K562 (cell line): ENCODE measurements at regions not wholly inside any gene's neighbourhood (a gene's known extent, or its start where the extent isn't known, plus 50 kb on each side); places are given as distances from the start of the nearest gene placed in this dataset.

Experiments used
- ATAC-seq: fragments of 200-7000 bp; cut with Tn5 transposase; 3 replicates; pipeline ENCODE4 v1.9.1; 2020; ENCODE audit warnings: moderate library complexity
- BruUV-seq: library from RNA; stranded (reverse); fragments of 400-500 nt; replicated peaks from 2 replicates; lab custom pipeline; 2021; lab: Mats Ljungman, UMichigan
- CTCF ChIA-PET: fragments of 300-600 bp; formaldehyde crosslinking; extraction: SDS; loops from one replicate; lab custom pipeline; 2021; ENCODE audit warnings: low intra/inter-chr PET ratio; lab: Yijun Ruan, JAX
- POLR2A ChIA-PET: fragments of 300-600, 350-650 bp; sonication (Branson Sonifier 250); formaldehyde crosslinking; extraction: SDS; loops from one replicate; lab custom pipeline; 2021; ENCODE audit warnings: antibody characterized with exemption, inconsistent platforms; lab: Yijun Ruan, JAX
- DNase-seq, 4 experiments: peaks; one replicate each; pipeline versions ENCODE4 v3.0.0 to v3.0.0-alpha.2; 2011 to 2018; ENCODE audit warnings: low spot score in 3 of 4, mixed read lengths in 3 of 4; ENCODE audit errors: extremely low read depth in 1 of 4
- FAIRE-seq: peaks from 2 replicates; lab custom pipeline; 2011; peaks lifted over from hg19 to GRCh38; lab: Jason Lieb, UNC
- H2AFZ ChIP-seq: 2 replicates; pipeline ENCODE4 v1.6.0; 2011; ENCODE audit warnings: low read depth, low read length, control low read depth, inconsistent platforms
- H3K27ac ChIP-seq: fragments of 200-600 bp; 3 replicates; pipeline ENCODE4 v1.8.0; 2011; ENCODE audit warnings: low read depth, mild to moderate bottlenecking, control low read depth, inconsistent platforms, low read length, moderate library complexity, mixed read lengths; ENCODE audit errors: extremely low read depth
- H3K27me3 ChIP-seq, 2 experiments: fragments of 300-600 bp in 1 of 2; 2 replicates in 1 of 2; 3 replicates in 1 of 2; pipeline versions ENCODE4 v1.6.0 to v1.8.0; 2011; ENCODE audit warnings: inconsistent platforms in 2 of 2, low read length in 2 of 2, mild to moderate bottlenecking in 1 of 2, mixed read lengths in 1 of 2, moderate library complexity in 1 of 2; ENCODE audit not compliant: control insufficient read depth in 2 of 2, insufficient read depth in 2 of 2
- H3K36me3 ChIP-seq: fragments of 300-600 bp; 3 replicates; pipeline ENCODE4 v1.8.0; 2011; ENCODE audit warnings: mild to moderate bottlenecking, low read length, inconsistent platforms; ENCODE audit not compliant: control insufficient read depth, insufficient read depth
- H3K4me1 ChIP-seq, 2 experiments: fragments of 200-600 bp in 1 of 2; replicated peaks in 1 of 2; 2 replicates in 1 of 2; 3 replicates in 1 of 2; pipeline versions ENCODE4 v1.5.1 to v1.8.0; 2011; ENCODE audit warnings: inconsistent platforms in 2 of 2, low read length in 2 of 2, mild to moderate bottlenecking in 1 of 2, mixed read lengths in 1 of 2, moderate library complexity in 1 of 2; ENCODE audit not compliant: control insufficient read depth in 2 of 2, insufficient read depth in 2 of 2
- H3K4me2 ChIP-seq: 2 replicates; pipeline ENCODE4 v1.6.1; 2011; ENCODE audit warnings: low read length, control low read depth, inconsistent platforms, mixed read lengths; ENCODE audit not compliant: insufficient read depth
- H3K4me3 ChIP-seq: fragments of 200-600 bp; sonication (generic), shearing (Covaris generic); 2 replicates; pipeline ENCODE4 v1.5.1; 2016; ENCODE audit warnings: control low read depth, inconsistent platforms
- H3K79me2 ChIP-seq: fragments of 200-600 bp; 3 replicates; pipeline ENCODE4 v1.8.0; 2011; ENCODE audit warnings: low read length, inconsistent platforms; ENCODE audit not compliant: control insufficient read depth, insufficient read depth
- H3K9ac ChIP-seq, 2 experiments: 2 replicates each; pipeline versions ENCODE4 v1.6.0 to v1.6.1; 2011; ENCODE audit warnings: low read depth in 2 of 2, low read length in 2 of 2, control low read depth in 1 of 2, inconsistent platforms in 1 of 2, mild to moderate bottlenecking in 1 of 2, mixed read lengths in 1 of 2; ENCODE audit not compliant: insufficient read depth in 1 of 2
- H3K9me1 ChIP-seq: one replicate; pipeline ENCODE4 v1.6.0; 2011; ENCODE audit warnings: inconsistent platforms, mild to moderate bottlenecking, low read length, moderate library complexity; ENCODE audit not compliant: control insufficient read depth, insufficient read depth
- H3K9me3 ChIP-seq: replicated peaks from 2 replicates; pipeline ENCODE4 v1.5.1; 2011; ENCODE audit warnings: low read depth, low read length, inconsistent platforms; ENCODE audit not compliant: control insufficient read depth, insufficient read depth
- H4K20me1 ChIP-seq: replicated peaks from 2 replicates; pipeline ENCODE4 v1.6.1; 2011; ENCODE audit warnings: low read length, inconsistent platforms, mixed read lengths; ENCODE audit not compliant: control insufficient read depth, insufficient read depth
- ELF1 ChIP-seq: fragments of 200-800 bp; sonication (Bioruptor generic); IDR thresholded peaks from 2 replicates; pipeline ENCODE4 v1.6.1; 2016; ENCODE audit warnings: missing genetic modification characterization, missing compliant biosample characterization
- ETS1 ChIP-seq: conservative IDR thresholded peaks from 2 replicates; pipeline ENCODE4 v1.6.1; 2011; ENCODE audit warnings: low read depth, mild to moderate bottlenecking, low read length; ENCODE audit not compliant: control insufficient read depth
- ETV1 ChIP-seq: fragments of 450-650 bp; conservative IDR thresholded peaks from 2 replicates; pipeline ENCODE4 v1.6.1; 2016; ENCODE audit warnings: missing genetic modification characterization, control low read depth, low read depth, missing compliant biosample characterization
- GTF2E2 ChIP-seq: fragments of 200-800 bp; sonication (Bioruptor generic); IDR thresholded peaks from 2 replicates; pipeline ENCODE4 v1.6.1; 2016; ENCODE audit warnings: missing genetic modification characterization, missing compliant biosample characterization
- HDGF ChIP-seq: fragments of 450-650 bp; IDR thresholded peaks from 2 replicates; pipeline ENCODE4 v1.6.1; 2016
- HINFP ChIP-seq: fragments of 450-650 bp; conservative IDR thresholded peaks from 2 replicates; pipeline ENCODE4 v1.6.1; 2016; ENCODE audit warnings: missing genetic modification characterization, low read depth, mild to moderate bottlenecking, control low read depth, missing compliant biosample characterization
- NR3C1 ChIP-seq: sonication (generic); formaldehyde crosslinking; IDR thresholded peaks from 2 replicates; pipeline ENCODE4 v1.8.1; 2022; ENCODE audit warnings: missing genetic modification reagents
- OTX1 ChIP-seq: fragments of 450-650 bp; formaldehyde crosslinking; IDR thresholded peaks from 2 replicates; pipeline ENCODE4 v1.4.0; 2022; ENCODE audit warnings: mild to moderate bottlenecking
- PPARD ChIP-seq: fragments of 250-450 bp; sonication (Bioruptor Pico); IDR thresholded peaks from 2 replicates; pipeline ENCODE4 v1.8.0; 2022; ENCODE audit warnings: inconsistent platforms, mild to moderate bottlenecking, moderate library complexity
- RUNX1 ChIP-seq: sonication (generic); IDR thresholded peaks from 2 replicates; pipeline ENCODE4 v1.6.1; 2016; ENCODE audit warnings: antibody characterized with exemption, low read depth
- SETDB1 ChIP-seq: IDR thresholded peaks from one replicate; pipeline ENCODE4 v1.6.1; 2012; ENCODE audit warnings: low read length, control low read depth, inconsistent platforms
- SMARCA4 ChIP-seq: fragments of 450-650 bp; IDR thresholded peaks from 2 replicates; pipeline ENCODE4 v1.6.1; 2016
- TAF7 ChIP-seq: fragments of 450-650 bp; IDR thresholded peaks from 2 replicates; pipeline ENCODE4 v1.6.1; 2016; ENCODE audit warnings: missing genetic modification characterization, missing compliant biosample characterization
- TCF7 ChIP-seq: sonication (generic); IDR thresholded peaks from 2 replicates; pipeline ENCODE4 v1.6.1; 2016; ENCODE audit warnings: antibody characterized with exemption, borderline replicate concordance
- ZNF184 ChIP-seq: sonication (generic); formaldehyde crosslinking; IDR thresholded peaks from 2 replicates; pipeline ENCODE4 v1.5.0; 2020; ENCODE audit warnings: missing genetic modification reagents
- ZNF57 ChIP-seq: fragments of 450-650 bp; formaldehyde crosslinking; IDR thresholded peaks from 2 replicates; pipeline ENCODE4 v1.4.0; 2020; ENCODE audit warnings: mild to moderate bottlenecking, moderate library complexity
- WGBS: fragments of 100-300 bp; shearing (Covaris generic); methylation state at CpG from one replicate; pipeline ENCODE4 v1.1.6; 2016; ENCODE audit warnings: low coverage, mixed read lengths; ENCODE audit not compliant: insufficient coverage; ENCODE audit errors: missing lambda C conversion rate; 5-methylcytosine and 5-hydroxymethylcytosine counted together
- in situ Hi-C: fragments of 300-500 bp; cut with MboI; formaldehyde crosslinking; loops from 4 replicates; pipeline ENCODE4 v1.15.0; 2018; ENCODE audit warnings: inconsistent platforms, mixed read lengths
- intact Hi-C: fragments of 100-400 bp; cut with micrococcal nuclease; formaldehyde crosslinking; loops from 2 replicates; pipeline ENCODE4 v1.14.2; 2022
- TF ChIP-seq, protein P1 (sequence below): sonication (generic); formaldehyde crosslinking; IDR thresholded peaks from 2 replicates; pipeline ENCODE4 v1.5.0; 2020; ENCODE audit warnings: missing genetic modification reagents

DNA sequence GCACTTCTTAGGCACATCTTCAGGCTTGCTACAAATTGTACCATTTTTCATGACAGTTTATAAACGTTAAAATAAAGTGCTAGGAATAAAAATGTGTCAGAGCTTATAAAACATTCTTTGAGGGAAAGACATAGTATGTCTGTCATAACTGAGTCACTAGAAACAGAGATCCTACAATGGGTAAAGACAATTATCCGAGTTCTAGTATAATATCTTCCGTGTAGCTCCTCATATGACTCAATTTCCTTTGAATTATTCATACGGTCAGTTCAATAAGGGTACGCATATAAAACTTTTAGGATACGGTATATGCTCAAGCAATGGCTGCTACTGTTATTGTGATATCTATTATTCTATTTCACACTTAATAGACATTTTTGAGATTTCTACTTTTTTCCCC is 349.1 kb downstream of the PCDH10 start (continued):
- no peak for TF ChIP-seq ETS1

GRCh38 chr4:133493776-133494175 is 344.7 kb downstream of the PCDH10 start:
- intact Hi-C loops, result no loop called here
- no peaks in the 10 kb centered on the region for H3K9me3 ChIP-seq
- no TSS peak for BruUV-seq
- no peak for DNase-seq
- POLR2A ChIA-PET, result no interaction called here
- no peaks in the 10 kb centered on the region for H3K36me3 ChIP-seq
- WGBS, result 9% methylated on average over 1 of the region's 1 CpG
- TF ChIP-seq SMARCA4 (no peak), ZNF57 (CRISPR knock-in tag) (no peak), TCF7 (no peak), PPARD (no peak), RUNX1 (no peak), OTX1 (no peak), TAF7 (tag) (no peak), ZNF184 (CRISPR knock-in tag) (no peak), ETV1 (tag) (no peak), NR3C1 (CRISPR knock-in tag) (no peak), ELF1 (no peak), HDGF (no peak), HINFP (tag) (no peak), SETDB1 (no peak), GTF2E2 (tag) (no peak)
- TF ChIP-seq, protein P1, sequence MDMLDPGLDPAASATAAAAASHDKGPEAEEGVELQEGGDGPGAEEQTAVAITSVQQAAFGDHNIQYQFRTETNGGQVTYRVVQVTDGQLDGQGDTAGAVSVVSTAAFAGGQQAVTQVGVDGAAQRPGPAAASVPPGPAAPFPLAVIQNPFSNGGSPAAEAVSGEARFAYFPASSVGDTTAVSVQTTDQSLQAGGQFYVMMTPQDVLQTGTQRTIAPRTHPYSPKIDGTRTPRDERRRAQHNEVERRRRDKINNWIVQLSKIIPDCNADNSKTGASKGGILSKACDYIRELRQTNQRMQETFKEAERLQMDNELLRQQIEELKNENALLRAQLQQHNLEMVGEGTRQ (CRISPR knock-in tag), result no peak
- TF ChIP-seq, all 486 proteins: peak for 0
- H3K9me1 ChIP-seq, result no peaks in the 10 kb centered on the region
- no peaks in the 10 kb centered on the region for H3K4me1 ChIP-seq
- no peaks in the 10 kb centered on the region for H3K79me2 ChIP-seq
- no peaks in the 10 kb centered on the region for H3K27me3 ChIP-seq
- CTCF ChIA-PET, result no interaction called here
- H3K4me2 ChIP-seq, result no peak overlapping the region
- in situ Hi-C loops, result no loop called here
- FAIRE-seq, result no peak
- H3K9ac ChIP-seq, result no peak overlapping the region
- H3K27ac ChIP-seq, result no peak overlapping the region
- H4K20me1 ChIP-seq, result no peaks in the 10 kb centered on the region
- H2AFZ ChIP-seq, result no peak overlapping the region
- no peak for ATAC-seq
- no peak overlapping the region for H3K4me3 ChIP-seq
